Esophagus muscularis mucosa (tissue), 4 donors: ENCODE measurements at regions not wholly inside any gene's neighbourhood (a gene's known extent, or its start where the extent isn't known, plus 50 kb on each side); places are given as distances from the start of the nearest gene placed in this dataset.

Source experiments
- EP300 ChIP-seq: sonication (generic); formaldehyde crosslinking; IDR thresholded peaks from one replicate; pipeline ENCODE4 v1.6.1; 2017; ENCODE audit warnings: antibody characterized with exemption
- POLR2A ChIP-seq: fragments of 450-650 bp; IDR thresholded peaks from one replicate; pipeline ENCODE4 v1.6.1; 2017; ENCODE audit warnings: antibody characterized with exemption, moderate library complexity, mild to moderate bottlenecking, low read depth
- TF ChIP-seq, protein P1 (sequence below), 3 experiments: fragments of 200-600 bp in 2 of 3; fragments of 450-650 bp in 1 of 3; sonication (generic) in 2 of 3; IDR thresholded peaks; one replicate each; pipeline ENCODE4 v1.5.1; 2017 to 2019; ENCODE audit warnings: antibody characterized with exemption in 3 of 3, mild to moderate bottlenecking in 2 of 3, moderate library complexity in 1 of 3

DNA sequence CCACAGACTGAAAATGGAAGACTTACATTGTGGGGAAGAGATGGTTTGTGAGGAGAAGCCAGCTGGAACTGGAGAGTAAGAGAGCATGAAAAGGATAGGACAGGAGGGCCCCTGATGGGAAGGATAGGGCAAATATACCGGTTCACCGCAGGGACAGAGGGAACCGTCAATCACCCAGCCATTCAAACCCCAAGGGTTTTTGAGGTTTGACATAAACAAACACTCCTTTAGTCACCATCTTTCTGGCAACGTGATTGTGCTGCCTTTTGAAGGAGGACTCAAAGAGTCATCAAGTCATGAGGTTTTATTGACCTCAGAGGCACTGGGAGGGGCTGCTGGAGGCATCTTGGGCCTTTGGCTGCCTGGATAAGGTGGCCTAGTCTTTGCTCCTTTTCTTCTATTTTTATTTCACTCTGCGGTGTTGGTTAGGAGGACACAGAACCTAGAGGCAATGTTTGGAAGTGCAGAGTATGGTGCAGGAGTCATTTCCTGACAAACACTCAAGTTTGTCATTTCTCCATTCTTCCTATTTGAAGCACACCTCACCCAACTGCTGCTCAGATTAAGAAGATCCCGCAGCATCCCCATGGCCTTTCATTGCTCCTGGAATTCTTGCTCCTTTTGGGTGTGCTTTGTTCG is 487.3 kb upstream of the SPRED2 start:
- TF ChIP-seq, protein P1, sequence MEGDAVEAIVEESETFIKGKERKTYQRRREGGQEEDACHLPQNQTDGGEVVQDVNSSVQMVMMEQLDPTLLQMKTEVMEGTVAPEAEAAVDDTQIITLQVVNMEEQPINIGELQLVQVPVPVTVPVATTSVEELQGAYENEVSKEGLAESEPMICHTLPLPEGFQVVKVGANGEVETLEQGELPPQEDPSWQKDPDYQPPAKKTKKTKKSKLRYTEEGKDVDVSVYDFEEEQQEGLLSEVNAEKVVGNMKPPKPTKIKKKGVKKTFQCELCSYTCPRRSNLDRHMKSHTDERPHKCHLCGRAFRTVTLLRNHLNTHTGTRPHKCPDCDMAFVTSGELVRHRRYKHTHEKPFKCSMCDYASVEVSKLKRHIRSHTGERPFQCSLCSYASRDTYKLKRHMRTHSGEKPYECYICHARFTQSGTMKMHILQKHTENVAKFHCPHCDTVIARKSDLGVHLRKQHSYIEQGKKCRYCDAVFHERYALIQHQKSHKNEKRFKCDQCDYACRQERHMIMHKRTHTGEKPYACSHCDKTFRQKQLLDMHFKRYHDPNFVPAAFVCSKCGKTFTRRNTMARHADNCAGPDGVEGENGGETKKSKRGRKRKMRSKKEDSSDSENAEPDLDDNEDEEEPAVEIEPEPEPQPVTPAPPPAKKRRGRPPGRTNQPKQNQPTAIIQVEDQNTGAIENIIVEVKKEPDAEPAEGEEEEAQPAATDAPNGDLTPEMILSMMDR (IDR thresholded peaks at IDR 0.05) = no peak
- TF ChIP-seq POLR2A (no peak), EP300 (no peak)
